GM19452 (cell line): ENCODE measurements at regions not wholly inside any gene's neighbourhood (a gene's known extent, or its start where the extent isn't known, plus 50 kb on each side); places are given as distances from the start of the nearest gene placed in this dataset.
"Not testable (repeated sequence)": the region's sequence is repeated elsewhere in the genome, so short reads cannot be mapped to it uniquely, and the experiment has no call there.

ENCODE experiments used
- ATAC-seq: cut with Tn5 transposase; IDR thresholded peaks from one replicate; pipeline ENCODE4 v1.9.1; 2021; ENCODE audit not compliant: unreplicated experiment

DNA sequence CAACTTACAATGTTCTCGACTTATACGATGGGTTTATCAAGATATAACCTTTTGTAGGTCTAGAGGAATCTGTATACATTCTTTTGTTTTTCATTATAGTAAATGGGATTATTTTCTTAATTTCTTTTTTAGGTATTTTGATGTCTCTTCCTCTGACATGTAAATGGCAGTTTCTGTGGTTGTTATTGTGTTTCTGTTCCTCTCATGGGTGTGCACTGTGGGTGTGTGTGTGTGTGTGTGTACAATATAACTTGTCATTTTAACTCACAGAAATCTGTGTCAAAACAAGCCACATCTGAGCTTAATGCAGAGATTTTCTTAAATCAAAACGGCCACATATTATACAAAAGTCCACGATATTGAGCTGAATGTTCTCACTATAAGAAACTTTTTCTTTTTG lies 1300.8 kb upstream of the B3GALT2 start:
- ATAC-seq, result no peak

DNA sequence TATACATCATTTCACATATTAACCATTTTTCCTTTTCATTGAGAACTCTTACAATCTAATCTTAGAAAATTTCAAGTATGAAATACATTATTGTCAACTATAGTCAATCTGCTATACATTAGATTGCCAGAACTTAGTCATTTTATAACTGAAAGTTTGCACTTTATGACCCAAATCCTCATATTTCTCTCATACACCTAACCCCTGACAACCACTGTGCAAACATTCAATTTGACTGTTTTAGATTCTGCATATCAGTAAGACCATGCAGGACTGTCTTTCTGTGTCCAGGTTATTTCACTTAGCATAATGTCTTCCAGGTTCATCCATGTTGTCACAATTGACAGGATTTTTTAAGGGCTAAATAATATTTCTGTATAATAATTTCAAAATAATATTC lies 1299.0 kb upstream of the B3GALT2 start:
- no peak for ATAC-seq

DNA sequence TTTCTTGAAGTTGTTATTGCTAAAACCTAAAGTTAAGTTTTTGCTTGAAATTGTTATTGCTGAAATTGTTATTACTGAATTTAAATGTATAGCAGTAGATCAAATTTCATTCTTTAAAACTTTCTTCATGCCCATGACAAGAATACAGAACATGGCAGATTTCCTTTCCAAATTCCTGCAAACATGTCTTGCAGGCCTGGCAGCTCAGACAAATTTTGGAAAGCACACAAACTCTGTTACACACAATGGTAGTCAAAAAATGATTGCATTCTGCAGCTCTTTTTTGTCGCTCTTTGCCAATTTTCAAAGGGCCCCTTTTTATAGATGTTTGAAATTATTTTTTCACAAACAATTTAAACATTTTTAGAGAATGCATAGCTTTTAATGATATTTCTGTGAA lies 1292.3 kb upstream of the B3GALT2 start:
- ATAC-seq, result no peak

DNA sequence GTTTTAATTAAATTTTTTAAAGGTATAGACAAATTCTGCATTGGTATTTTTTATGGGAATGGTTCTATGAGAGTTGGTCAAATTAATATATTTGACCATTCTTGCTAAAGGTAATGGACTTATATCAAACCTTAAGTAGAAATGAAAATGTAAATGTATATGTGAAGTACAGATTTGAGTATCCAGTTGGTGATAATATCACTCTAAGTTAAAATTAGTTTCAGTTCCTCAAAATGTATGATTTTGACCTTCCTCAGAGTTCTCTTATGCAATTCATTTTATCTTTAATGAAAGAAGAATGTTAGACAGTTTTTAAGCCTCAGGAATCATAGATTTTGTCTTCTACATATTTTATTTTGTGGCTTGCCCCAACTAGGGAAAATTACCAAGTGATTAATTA lies 1291.5 kb upstream of the B3GALT2 start:
- ATAC-seq, result peak; percentile 90

DNA sequence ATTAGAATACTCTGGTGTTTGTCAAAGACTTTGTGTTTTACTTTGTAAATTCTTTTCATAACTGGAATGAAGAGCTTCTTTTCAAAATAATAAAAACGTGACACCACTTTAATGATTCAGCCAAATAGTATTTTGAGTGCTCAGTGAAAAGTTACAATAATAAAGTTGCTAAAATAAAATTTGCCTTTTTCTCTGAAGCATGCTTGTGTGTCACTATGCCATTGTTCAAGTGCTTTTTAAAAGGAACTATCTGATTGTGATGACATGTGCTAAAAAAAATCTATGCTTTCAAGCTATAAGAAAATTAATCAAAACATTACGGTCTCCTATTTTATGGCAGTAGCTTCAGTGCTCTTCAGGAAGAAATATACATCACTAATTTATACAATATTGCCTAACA lies 1290.5 kb upstream of the B3GALT2 start:
- no peak for ATAC-seq

DNA sequence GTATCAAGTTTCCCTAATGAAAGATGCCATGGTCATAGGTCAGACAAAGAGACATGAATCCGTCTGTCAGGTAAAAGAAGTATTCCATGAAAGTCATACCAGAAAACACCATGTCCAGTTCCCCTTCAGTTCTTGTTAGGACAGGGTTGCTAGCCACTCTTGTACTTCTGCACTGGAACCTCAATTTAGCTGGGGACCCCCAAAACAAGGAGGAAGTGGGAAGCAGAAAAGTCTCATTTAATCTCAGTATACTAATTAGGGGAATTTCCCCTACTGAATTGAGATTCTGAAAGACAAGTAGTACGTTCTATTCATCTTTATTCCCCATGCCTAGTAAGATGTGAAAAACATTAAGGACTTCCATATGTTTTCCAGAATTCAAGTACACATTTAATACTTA lies 1289.9 kb upstream of the B3GALT2 start:
- ATAC-seq, result no peak

DNA sequence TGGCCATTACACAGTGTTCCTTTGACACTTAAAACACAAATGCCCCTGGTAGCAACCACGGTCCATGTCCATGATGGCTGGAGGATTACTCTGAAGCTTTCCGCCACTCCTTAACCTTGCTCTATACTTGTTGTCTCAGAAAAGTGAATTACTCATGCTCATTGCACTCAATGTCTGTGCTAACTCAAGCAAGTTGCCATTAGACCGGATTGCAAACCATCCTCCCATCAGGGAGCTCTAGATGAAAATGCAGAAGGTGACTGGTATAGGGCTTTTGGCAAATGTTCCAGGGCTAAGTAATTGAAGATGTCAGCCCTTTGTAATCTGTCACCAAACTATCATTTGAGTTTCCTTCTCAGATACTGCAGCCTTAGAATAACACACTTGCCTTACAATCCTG lies 1288.3 kb upstream of the B3GALT2 start:
- no peak for ATAC-seq

DNA sequence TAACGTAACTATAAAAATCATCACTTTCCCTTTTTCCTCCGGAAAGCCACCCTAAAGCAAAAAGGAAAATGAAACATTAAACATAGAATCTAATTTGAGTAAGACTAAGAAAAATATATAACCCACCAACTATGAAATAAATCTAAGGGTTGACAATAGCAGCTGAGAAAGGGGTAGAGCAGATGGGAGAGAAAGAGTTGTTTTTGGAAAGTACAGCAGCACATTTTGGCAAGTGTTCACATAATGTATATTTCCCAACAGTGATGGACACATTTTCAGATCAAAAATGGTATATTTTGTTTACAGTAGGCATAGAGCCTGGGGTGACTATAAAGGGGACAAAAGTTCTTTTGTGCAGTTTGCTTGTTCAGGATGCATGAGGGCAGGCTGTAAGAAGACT lies 1287.4 kb upstream of the B3GALT2 start:
- no peak for ATAC-seq

DNA sequence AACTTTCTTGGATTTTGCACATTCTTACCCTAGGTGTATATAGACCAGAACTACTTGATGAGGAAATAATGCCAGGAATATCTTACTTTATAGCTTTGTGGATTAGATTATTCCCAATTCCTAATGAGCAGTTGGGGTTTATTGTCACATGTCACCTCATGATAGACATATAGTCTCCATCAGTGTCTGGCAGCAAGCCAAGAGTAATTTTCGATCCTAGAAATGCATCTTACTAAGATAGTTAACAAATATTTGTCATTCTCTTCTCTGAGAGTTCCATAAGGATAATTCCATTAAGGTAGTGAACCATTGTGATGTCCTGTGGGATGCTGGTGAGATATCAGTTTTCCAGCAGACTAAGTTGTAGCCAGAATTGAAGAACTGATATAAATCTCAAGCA lies 1282.9 kb upstream of the B3GALT2 start:
- no peak for ATAC-seq

DNA sequence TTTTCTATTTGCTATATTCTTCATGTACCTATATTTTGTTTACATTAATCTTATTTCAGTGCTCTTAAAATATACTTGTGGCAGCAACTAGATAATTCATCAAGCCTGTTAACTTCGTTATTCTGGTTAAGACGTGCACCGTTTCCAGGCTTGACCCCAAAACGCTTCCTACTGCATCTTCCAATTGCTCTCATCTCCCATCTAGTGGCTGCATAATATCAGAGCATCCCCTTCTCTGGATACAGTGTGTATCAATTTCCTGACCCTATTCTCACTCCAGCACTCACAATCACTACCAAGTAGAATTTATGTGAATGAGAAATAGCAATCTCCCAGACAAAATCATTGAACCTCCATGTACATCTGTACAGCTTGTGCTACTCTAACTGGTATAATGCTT lies 1280.3 kb upstream of the B3GALT2 start:
- ATAC-seq, result no peak

DNA sequence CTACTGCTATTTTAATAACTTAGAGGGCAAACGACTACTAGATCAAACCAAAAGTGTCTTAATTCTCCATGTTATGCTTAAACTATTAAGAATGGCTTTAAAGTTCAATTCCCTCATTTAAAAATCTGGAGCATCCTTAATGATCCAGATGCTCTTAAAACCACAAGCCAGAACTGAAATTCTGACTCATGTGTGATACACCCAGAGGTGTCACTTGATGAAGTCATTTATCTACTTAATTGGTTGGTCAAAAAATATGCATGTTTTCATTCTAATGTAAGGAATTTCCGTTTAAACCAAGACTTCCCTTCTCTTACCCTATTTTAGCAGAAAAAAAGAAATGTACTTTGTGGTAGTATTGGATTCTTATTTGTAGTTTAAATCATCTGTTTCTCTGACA lies 1261.2 kb upstream of the B3GALT2 start:
- ATAC-seq, result no peak

DNA sequence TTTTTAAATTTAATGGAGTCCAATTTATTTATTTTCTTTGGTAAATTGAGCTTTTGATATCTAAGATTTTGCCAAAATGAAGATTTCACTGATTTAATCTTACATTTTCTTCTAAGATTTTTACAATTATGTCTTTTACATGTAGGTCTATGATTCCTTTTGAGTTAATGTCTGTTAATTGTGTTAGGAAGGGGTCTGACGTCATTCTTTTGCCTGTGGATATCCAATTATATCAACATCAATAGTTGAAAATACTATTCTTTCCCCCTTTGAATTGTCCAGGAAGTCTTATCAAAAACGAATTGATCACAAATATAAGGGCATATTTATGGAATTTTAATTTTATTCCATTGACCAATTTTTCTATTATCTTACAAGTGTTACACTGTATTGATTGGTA lies 1258.8 kb upstream of the B3GALT2 start:
- ATAC-seq, result no peak

DNA sequence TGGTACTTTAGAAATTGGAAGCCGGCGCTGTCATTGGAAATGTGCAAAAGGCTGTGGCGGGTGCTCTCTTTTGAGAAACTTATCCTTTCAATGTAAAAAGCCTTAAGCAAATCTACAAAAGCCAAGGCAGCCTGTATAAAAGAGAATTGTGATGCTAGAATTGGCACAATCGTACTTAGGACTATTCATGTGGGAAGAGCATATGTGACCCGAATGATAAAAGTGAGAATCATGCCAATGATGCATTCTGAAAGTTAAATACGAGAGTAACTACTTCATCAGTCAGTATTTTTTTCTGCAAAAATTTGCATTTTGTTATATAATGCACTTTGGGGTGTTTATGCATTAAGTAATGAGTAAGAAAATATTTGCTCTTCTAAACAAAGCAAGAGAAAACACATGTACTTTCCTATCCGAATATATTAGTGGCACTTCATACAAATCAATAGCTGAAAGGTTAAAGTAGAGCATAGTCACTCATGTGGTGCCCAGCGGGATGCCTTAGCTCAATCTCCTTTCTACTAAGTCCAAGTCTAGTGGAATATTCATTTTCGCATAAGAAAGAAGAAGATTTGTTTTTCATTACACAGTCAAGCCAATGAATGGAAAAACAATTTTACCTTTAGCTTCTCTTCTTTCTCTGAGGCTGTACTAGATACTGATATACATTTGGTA lies 1256.6 kb upstream of the B3GALT2 start:
- no peak for ATAC-seq

DNA sequence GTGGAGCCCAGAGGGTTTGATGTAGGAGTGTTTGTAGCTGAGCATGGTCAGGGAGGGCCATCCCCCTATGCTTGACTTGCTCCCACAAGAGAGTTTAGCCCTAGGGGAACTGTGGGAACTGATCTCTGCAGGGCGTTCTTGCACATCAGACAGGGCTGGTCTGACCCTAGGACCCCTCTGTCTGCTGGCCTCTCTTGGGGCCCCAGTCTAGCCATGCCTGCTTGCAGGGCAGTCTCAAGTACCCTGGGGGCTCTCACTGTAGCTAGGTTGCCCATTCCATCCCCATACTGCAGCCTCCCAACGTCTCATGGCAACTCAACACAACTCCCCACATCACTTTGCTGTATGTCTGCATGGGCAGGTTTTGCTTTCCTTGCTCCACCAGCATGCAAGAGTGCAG lies 1250.7 kb upstream of the B3GALT2 start:
- no peak for ATAC-seq

DNA sequence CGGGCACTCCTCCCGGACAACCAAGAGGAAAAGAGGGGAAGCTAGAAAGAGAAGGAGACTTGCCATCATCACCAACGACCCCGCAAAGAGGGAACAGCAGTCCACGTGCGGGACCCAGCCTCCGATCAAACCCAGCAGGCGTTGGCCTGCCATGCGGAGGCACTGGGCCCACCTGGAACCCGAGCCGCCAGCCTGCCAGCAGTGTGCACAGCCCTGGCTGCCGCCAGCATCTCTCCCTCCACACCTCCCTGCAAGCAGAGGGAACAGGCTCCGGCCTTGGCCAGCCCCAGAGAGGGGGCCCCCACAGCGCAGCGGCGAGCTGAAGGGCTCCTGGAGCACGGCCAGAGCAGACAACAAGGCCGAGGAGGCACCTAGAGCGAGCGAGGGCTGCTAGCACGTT lies 1244.7 kb upstream of the B3GALT2 start:
- ATAC-seq, result no peak

DNA sequence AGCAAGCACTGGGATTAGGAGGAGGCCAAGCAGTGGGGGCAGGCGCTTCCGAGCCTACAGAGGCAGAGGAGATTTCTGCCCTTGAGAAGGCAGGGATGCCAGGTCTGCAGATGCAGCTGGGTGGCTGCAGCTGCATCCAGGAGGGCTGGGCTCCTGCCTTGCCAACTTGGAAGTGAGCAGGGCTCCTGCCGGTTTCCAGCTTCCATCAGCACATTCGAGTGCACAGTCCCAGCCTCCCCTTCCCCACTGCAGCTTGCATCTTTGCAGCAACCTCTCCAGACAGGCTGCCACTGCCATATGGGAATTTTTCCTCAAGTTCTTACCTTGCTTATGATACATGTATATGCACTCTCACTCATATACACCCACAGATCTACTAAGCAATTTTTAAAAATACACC lies 1234.3 kb upstream of the B3GALT2 start:
- no peak for ATAC-seq

DNA sequence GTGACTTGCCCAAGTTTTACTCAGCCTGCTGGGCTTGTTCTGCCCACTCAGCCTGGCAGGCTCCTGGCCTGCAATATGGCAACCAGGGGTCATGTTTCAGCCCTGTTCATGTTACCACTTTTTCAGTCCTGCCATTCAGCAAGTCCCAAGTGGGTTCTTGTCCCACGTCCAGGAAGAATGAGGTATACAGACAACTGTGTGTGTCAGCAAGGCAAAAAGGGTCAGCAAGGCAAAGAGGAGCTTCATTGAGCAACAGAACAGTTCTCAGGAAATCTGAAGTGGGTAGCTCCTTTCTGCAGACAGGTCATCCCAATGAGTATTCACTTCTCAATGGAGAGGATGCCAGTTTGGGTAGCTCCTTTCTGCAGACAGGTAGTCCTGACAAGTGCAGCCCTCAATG lies 1233.3 kb upstream of the B3GALT2 start:
- no peak for ATAC-seq

DNA sequence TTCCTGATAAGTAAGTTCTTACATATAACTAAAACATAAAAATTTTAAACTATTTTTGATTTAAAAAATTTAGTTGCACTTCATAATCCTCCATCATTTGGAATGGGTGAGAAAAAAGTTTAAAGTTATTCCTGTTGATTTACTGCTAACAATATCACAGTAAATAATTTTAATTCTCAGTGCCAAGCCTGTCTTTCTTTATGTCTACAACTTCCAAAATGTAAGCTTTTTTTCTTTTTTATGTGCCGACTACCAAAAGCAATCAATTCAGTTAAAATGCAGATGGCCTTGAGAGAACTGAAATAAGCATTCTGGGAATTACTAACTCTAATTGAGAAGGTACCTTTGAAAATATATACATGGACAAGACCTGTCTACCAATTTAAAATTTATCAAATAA lies 1224.3 kb upstream of the B3GALT2 start:
- no peak for ATAC-seq

DNA sequence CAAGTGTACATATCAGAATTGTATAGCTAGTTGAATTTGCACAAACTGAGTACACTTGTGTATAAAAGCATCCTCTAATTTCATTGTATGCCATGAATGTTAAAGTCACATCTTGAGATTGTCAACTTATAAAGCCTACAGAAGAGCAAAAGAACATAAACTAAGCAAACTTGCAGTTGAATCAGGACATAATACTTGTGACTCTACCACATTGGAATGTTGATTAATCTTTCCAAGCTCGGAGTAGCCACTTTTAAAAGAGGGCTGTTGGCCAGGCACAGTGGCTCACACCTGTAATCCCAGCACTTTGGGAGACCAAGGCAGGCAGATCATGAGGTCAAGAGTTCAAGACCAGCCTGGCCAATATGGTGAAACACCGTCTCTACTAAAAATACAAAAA lies 1220.8 kb upstream of the B3GALT2 start:
- ATAC-seq, result not testable (repeated sequence)

DNA sequence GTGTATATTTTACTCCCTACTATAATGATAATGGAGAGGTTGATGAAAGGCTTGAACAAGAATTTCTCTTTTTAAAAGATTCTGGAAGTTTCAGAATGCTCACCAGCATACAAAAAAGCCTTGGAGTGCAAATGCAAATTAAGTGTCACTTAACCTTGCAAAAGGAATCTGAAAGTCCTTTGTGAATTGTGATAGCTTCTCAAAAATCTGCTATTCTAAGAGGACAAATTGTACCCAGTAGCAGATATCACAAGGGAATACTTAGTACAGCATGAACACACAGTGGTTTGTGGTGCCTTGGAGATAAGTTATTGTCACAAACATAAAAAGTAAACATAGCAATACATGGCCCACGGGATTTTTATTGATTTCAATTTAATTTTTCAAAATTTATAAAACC lies 1208.3 kb upstream of the B3GALT2 start:
- ATAC-seq, result no peak

DNA sequence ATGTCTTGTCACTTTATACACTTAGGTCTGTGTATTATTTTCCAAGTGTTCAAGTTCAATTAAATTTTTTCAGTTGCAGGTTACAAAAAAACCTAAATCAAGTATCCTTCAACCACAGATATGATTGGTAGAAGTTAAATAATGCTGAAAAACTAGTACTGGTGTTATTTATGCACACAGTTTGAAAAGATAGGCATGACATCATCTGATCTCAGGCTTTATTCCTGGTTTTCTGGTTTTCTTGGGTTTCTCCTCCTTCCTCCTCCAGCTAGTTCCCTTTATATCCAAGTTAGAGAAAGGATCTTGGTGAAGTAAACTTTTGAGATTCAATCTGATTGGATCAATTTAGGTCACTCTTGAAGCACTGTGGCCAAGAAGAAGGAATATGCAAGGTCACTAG lies 1201.1 kb upstream of the B3GALT2 start:
- ATAC-seq, result no peak

DNA sequence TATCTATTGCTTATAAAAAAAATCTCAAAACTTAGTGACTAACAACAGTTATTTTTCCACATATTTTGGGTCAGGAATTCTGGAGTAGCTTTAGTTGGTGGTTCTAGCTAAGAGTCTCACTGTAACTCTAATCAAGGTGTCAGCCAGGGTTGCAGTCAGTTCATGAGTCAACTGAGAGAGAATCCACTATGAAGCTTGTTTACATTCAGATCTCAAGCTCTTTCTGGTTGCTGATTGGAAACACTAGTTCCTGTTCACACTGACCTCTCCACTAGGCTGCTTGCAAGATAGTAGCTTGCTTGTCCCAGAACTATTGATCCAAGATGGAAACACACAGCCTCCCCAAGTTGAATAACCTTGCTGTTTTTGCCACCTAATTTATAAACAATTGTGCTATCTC lies 1192.1 kb upstream of the B3GALT2 start:
- no peak for ATAC-seq

DNA sequence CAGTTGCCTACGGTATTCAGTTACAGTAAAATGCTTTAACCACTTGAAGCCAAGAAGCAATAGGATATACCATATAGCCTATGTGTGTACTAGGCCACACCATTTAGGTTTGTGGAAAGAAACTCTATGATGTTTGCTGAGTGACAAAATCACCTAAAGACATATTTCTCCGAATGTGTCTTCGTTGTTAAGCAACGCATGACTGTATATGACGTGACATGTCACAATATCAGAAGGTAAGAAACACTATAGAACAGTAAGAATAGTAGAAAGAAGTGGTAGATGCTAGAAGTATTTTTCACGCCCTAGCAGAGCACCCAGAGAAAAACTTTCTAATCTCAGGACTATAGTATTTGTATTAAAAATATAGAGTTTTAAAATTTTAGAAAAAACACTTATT lies 1188.2 kb upstream of the B3GALT2 start:
- ATAC-seq, result no peak

DNA sequence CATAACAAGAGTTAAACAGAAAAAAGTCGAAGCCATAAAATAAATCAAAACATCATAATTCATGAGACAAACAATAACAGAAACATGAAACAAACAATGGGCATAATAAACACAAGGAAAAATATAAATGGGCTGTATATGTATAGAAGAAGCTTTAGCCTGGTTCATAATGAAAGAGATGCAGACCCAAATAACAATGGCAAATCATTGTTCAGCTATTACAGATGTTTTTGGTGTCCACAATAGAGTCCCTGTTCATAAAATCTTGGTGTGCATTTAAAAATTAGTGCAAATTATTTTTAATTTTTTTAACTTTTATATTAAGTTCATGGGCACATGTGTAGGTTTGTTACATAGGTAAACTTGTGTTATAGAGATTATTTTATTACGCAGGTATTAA lies 1185.9 kb upstream of the B3GALT2 start:
- ATAC-seq, result no peak
